Muscle layer of colon (tissue), 2 donors: ENCODE measurements at regions not wholly inside any gene's neighbourhood (a gene's known extent, or its start where the extent isn't known, plus 50 kb on each side); places are given as distances from the start of the nearest gene placed in this dataset.

Experiments
- H3K27ac ChIP-seq: one replicate; pipeline ENCODE4 v1.7.0; 2013; ENCODE audit warnings: low read depth, mild to moderate bottlenecking, low read length, moderate library complexity
- H3K27me3 ChIP-seq, 2 donors: one replicate each; pipeline ENCODE4 v1.7.0; 2013; ENCODE audit warnings: low read length in 2 of 2, mild to moderate bottlenecking in 2 of 2; ENCODE audit not compliant: insufficient read depth in 2 of 2, control insufficient read depth in 1 of 2
- H3K36me3 ChIP-seq: one replicate; pipeline ENCODE4 v1.7.0; 2013; ENCODE audit warnings: mild to moderate bottlenecking, low read length; ENCODE audit not compliant: insufficient read depth
- H3K4me1 ChIP-seq: one replicate; pipeline ENCODE4 v1.7.0; 2013; ENCODE audit warnings: mild to moderate bottlenecking, low read length; ENCODE audit not compliant: insufficient read depth
- H3K4me3 ChIP-seq, 2 donors: one replicate each; pipeline ENCODE4 v1.7.0; 2013; ENCODE audit warnings: low read length in 2 of 2, low read depth in 1 of 2, mild to moderate bottlenecking in 1 of 2, moderate library complexity in 1 of 2
- H3K9ac ChIP-seq: one replicate; pipeline ENCODE4 v1.7.0; 2013; ENCODE audit warnings: low read length
- H3K9me3 ChIP-seq: one replicate; pipeline ENCODE4 v1.7.0; 2013; ENCODE audit warnings: mild to moderate bottlenecking, low read length
- donor health status: abdominal sarcoma.
- donor health status: Adenocarcinoma of cecum.

DNA sequence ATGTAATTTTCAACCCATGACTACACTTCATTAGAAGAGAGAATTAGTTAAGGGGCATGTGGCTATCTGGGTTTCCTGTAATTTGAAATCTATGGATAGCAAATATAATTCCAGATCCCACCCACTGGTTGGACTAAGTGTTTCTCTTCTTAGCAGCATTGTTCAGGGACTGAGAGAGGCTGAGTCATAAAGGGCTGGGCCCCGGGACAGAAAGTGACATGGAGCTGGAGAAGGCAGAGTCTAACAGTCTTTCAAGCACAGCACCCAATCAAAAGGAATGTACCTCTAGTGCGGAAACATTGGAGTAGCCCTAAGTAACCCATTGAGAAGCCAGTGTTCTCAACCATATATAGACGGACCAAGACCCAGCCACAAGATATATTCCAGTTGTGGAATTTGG lies 363.9 kb downstream of the DHX35 start:
- H3K9ac ChIP-seq: no peak overlapping the region
- no peak overlapping the region for H3K4me3 ChIP-seq
- no peaks in the 10 kb centered on the region for H3K36me3 ChIP-seq
- no peaks in the 10 kb centered on the region for H3K27me3 ChIP-seq
- no peaks in the 10 kb centered on the region for H3K9me3 ChIP-seq
- no peak overlapping the region for H3K27ac ChIP-seq
- no peaks in the 10 kb centered on the region for H3K4me1 ChIP-seq

DNA sequence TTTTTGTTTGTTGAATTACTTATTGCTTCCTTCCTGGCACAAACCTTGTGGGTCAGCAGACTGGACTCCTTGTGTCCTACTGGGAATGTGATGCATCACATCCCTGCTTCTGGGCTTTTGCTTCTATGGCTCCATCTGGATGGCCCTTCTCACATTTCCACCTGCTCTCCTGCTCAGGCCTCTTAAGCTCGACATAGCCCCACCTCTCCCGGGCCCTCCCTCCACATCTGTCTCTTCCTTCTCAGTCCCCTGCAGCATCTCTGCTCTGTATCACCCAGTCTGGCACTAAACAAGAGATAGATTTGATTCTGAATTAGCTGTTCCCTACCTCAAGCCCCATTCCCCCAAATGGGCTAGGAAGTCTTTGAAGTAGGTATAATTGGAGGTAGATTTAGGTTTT lies 356.8 kb downstream of the DHX35 start:
- H3K27me3 ChIP-seq: no peaks in the 10 kb centered on the region
- no peak overlapping the region for H3K9ac ChIP-seq
- no peaks in the 10 kb centered on the region for H3K9me3 ChIP-seq
- no peaks in the 10 kb centered on the region for H3K4me1 ChIP-seq
- no peaks in the 10 kb centered on the region for H3K36me3 ChIP-seq
- no peak overlapping the region for H3K27ac ChIP-seq
- no peak overlapping the region for H3K4me3 ChIP-seq

DNA sequence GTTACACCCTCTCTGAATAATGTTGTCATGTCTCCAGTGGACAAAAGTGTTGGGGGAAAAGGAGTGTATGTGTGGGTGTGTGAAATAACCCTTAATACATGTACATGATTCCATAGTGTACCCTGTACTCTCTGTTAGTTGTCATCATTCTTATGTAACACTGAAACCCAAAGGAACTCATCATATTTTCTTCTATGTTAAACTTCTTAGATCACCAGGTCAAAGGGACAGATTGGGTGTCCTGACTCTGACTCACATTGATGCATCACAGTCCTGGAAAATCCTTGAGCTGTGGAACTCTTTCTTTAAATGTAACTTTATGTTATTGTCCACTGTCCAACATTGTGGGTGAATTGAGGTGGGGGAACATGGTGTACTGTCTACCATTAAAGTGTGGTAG lies 350.5 kb downstream of the DHX35 start:
- H3K36me3 ChIP-seq: no peaks in the 10 kb centered on the region

DNA sequence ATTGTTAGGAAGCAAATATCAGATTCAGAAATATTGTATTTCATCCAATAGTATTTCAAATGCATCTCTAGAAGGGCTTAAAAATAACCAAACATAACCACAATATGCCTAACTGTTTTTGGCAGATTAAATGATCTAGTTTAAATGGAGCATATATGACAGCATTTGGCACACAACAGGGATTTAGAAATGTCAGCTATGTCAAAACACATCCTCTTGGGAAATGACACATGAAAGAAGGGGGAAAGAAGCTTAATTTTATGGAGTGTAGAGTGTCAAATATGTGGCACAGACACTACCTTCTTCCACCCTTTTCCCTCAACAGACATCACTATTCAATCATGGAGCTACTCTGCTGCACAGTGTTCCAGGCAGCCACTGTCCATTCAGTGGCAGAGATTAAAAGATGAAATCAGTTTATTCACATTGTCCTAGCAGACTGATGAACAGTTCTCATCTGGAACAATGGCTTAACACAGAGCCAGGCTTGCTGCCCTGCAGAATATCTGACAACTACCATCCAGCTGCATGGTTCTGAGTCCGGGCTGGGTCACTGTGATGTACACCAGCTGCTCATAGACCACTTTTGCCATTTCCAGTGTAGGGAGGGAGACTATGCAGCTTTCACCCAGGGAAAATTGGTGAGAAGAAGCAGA lies 349.8 kb downstream of the DHX35 start:
- no peak overlapping the region for H3K27ac ChIP-seq
- peaks cover 7% of the 10 kb centered on the region for H3K9me3 ChIP-seq
- H3K4me3 ChIP-seq: no peak overlapping the region
- H3K36me3 ChIP-seq: no peaks in the 10 kb centered on the region
- no peaks in the 10 kb centered on the region for H3K27me3 ChIP-seq
- no peak overlapping the region for H3K9ac ChIP-seq
- H3K4me1 ChIP-seq: no peaks in the 10 kb centered on the region

More for the DNA sequence above, 350.5 kb downstream of the DHX35 start:
- Histone ChIP-seq H3K9me3 (peaks cover 6% of the 10 kb centered on the region), H3K4me1 (no peaks in the 10 kb centered on the region), H3K27ac (no peak overlapping the region), H3K9ac (no peak overlapping the region), H3K27me3 (no peaks in the 10 kb centered on the region), H3K4me3 (no peak overlapping the region)

DNA sequence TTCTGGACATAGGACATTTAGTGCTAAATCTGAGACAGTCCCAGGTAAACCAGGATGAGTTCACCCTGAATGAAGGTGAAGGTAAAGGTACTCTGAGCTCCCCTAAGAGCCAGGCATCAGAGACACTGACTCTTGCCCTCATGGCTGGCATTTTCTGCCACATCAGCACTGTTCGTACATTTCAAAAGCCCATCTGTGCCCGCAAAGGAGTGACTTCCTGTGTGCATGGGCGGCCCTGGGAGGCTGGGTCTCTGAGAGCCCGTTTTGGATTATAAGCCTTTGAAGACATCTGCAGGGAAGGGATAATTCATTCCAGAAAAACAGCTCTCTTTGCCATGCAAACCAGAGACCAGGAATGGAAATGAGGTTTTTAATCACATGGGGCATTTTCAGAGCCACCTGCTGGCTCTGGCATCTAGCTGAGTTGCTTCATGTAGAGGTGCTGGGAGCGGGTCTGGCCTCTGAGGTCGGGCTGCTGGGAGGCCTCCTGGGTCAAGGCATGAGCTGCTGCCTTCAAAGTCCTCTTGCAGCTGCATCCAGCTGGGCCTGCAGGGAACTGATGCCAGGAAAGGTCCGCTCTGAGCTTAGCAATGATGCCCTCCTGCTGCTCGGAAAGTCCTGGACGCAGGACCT lies 348.3 kb downstream of the DHX35 start:
- Histone ChIP-seq H3K4me3 (no peak overlapping the region), H3K9ac (no peak overlapping the region), H3K4me1 (no peaks in the 10 kb centered on the region), H3K36me3 (no peaks in the 10 kb centered on the region), H3K27me3 (no peaks in the 10 kb centered on the region), H3K9me3 (peaks cover 7% of the 10 kb centered on the region), H3K27ac (no peak overlapping the region)

DNA sequence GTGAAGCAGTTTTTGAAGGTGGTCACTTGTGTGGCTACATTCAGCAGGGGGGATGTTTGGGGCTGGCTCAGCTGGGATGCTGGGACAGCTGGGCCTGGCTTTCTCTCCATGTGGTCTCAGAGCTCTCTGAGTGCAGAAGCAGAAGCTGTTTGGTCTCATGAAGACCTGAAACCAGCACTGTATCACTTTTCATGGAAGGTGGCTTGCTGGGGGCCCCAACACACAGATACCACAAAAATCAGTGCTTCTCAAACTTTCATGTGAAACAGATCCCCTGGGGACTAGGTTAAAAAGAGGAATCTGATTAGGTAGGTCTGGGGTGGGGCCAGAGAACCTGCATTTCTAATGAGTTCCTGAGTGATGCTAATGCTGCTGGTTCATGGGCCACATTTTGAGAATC lies 347.3 kb downstream of the DHX35 start:
- H3K36me3 ChIP-seq: no peaks in the 10 kb centered on the region
- no peak overlapping the region for H3K9ac ChIP-seq
- H3K27me3 ChIP-seq: no peaks in the 10 kb centered on the region
- no peak overlapping the region for H3K27ac ChIP-seq
- H3K9me3 ChIP-seq: peaks cover 7% of the 10 kb centered on the region
- H3K4me1 ChIP-seq: no peaks in the 10 kb centered on the region
- H3K4me3 ChIP-seq: no peak overlapping the region

DNA sequence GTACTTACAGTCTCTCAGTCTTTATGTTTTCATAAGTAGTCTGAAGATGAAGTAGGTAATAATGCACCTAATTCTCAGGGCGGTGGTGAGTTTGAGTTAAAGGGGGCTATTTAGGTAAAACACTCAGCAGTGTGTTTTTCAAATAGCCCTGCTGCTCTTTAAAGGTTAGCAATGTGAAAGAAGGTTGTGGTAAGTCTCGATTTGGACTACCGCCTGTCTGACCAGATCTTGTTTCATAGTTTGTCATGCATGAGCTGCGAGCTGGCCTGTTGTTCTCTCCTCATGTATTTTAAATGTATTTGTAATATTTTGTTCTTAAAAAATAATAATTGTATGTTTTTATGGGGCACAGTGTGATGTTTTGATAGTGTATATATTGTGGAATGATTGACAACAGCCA lies 340.2 kb downstream of the DHX35 start:
- Histone ChIP-seq H3K9ac (no peak overlapping the region), H3K27ac (no peak overlapping the region), H3K36me3 (no peaks in the 10 kb centered on the region), H3K9me3 (no peaks in the 10 kb centered on the region), H3K4me3 (no peak overlapping the region), H3K4me1 (no peaks in the 10 kb centered on the region), H3K27me3 (no peaks in the 10 kb centered on the region)

DNA sequence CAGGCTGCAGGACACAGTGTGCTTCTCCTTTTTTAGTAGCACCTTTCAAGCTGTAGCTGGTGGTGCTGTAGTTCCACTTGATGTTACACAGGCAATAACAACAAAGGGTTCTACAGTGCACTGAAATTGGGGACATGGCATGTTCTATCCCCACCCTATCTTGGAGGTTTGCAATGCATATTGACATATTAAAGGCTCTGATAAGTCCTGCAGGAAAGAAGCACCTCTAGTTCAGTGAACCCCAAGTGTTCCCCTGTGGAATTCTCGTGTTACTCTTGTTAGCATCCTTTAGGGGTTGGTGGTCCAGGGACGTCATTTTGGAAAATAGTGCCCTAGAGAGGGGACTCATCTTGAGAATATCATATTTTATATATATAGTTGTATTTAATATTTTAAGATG lies 337.6 kb downstream of the DHX35 start:
- no peak overlapping the region for H3K4me3 ChIP-seq
- no peaks in the 10 kb centered on the region for H3K36me3 ChIP-seq
- H3K4me1 ChIP-seq: no peaks in the 10 kb centered on the region
- H3K27me3 ChIP-seq: no peaks in the 10 kb centered on the region
- no peaks in the 10 kb centered on the region for H3K9me3 ChIP-seq
- no peak overlapping the region for H3K27ac ChIP-seq
- H3K9ac ChIP-seq: no peak overlapping the region

DNA sequence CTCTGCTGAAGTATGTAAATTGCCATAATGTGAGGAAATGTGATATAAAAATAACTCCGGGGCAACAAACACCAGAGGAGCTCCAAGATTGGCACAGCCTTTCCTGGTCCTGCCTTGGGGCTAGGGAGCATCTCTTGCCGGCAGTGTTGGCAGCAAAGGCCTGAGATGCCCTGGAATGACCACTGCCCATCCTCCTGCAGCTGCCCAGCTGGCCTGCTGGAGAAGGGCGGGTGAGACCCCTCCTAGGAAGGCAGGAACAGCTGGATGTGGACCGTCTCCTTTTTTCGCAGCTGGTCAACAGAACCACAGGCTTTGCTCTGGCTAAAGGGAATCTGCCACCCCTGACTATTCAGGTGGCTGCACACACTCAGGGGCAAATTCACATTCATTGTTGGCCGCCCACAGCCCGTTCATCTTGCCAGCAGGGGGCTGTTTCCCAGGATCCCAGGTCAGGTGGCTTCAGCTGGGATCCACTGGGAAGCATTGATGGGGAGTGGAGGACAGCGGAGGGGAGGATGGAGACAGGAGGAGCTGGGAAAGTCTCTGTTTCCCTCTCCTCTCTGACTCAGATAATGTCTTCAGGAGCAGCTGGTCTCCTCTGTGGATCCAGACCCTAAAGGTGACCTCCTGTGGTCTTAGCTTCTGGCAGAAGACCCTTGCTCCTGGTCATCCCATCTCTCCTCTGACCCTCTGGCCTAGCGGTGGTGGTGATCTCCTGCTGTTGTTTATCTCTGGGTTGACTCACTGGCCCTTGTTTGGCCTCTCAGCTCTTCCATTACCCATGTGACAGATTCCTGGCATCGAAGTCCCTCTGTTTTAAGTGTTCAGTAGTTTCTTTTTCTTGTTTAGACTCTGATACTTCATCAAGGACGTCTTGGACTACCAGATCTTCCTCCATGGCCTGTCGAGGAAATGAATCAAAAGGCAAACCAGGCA lies 336.7 kb downstream of the DHX35 start:
- Histone ChIP-seq H3K9ac (no peak overlapping the region), H3K27ac (no peak overlapping the region), H3K36me3 (no peaks in the 10 kb centered on the region), H3K4me3 (no peak overlapping the region), H3K4me1 (no peaks in the 10 kb centered on the region), H3K9me3 (no peaks in the 10 kb centered on the region), H3K27me3 (no peaks in the 10 kb centered on the region)

DNA sequence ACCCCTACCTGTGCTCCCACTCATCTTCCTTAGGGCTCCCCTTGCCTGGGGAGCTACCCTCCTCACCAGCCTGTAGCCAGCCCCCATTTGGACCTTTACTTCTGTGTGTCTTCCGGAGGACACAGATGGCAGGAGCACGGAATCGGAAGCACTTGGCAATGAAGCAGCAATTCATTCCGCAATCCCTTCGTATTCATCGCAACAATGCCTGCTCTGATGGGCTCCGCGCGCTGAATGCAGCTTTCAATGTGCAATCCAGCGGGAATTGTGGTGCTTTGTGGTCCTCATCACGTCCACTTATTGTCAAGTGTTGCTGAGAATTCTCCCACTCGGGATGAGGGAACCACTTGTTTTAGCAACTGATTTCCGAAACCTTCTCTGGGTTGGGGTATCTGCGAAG lies 336.0 kb downstream of the DHX35 start:
- Histone ChIP-seq H3K27me3 (no peaks in the 10 kb centered on the region), H3K4me3 (no peak overlapping the region), H3K36me3 (no peaks in the 10 kb centered on the region), H3K9me3 (no peaks in the 10 kb centered on the region), H3K4me1 (no peaks in the 10 kb centered on the region), H3K9ac (no peak overlapping the region), H3K27ac (no peak overlapping the region)

DNA sequence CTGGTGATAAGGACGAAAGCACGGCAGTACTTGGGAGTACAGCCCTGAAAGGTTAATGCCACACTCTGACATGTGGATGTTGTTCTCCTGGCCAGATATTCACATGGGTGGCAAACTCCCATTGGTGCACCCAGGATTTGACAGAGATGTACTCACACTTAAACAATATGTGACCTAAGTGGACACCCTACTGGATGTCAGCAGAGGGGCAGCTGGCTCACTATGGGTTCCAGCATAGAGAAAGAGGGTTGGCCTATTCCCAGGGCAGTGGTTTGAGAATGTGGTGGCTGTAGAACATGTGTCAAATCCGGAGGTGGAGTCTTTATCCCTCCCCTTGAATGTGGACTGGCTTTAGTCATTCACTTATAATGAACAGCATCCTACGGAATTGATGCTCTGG lies 333.2 kb downstream of the DHX35 start:
- no peak overlapping the region for H3K4me3 ChIP-seq
- H3K36me3 ChIP-seq: no peaks in the 10 kb centered on the region
- H3K9me3 ChIP-seq: no peaks in the 10 kb centered on the region
- peaks cover 10% of the 10 kb centered on the region for H3K4me1 ChIP-seq
- H3K27ac ChIP-seq: no peak overlapping the region
- no peaks in the 10 kb centered on the region for H3K27me3 ChIP-seq
- H3K9ac ChIP-seq: no peak overlapping the region
